ENCODE measurements at regions not wholly inside any gene's neighbourhood (a gene's known extent, or its start where the extent isn't known, plus 50 kb on each side); places are given as distances from the start of the nearest gene placed in this dataset.

GRCh38 chr4:81617545-81617944, 145.8 kb upstream of the RASGEF1B start:
- TF ChIP-seq POLR2AphosphoS5 (IDR thresholded peaks at IDR 0.05), result no peak
- TF ChIP-seq POLR2A (IDR thresholded peaks at IDR 0.05; ENCODE audit: low read depth), result no peak
- TF ChIP-seq EP300 (IDR thresholded peaks at IDR 0.05), result no peak
- 88% methylated on average over 1 of the region's 1 CpG for WGBS

GRCh38 chr4:81611221-81611620, 139.5 kb upstream of the RASGEF1B start:
- Histone ChIP-seq H3K4me3 (no peak overlapping the region), H3K27me3 (no peaks in the 10 kb centered on the region), H3K9me3 (no peaks in the 10 kb centered on the region), H3K27ac (replicated peaks in 1 of 4) (no peak overlapping the region), H3K36me3 (no peaks in the 10 kb centered on the region), H3K4me1 (peaks cover 0 to 12% (median 3%) of the 10 kb centered on the region in 4 donors)
- intact Hi-C loops (cut with DNase I), result no loop called here
- TF ChIP-seq CTCF (IDR thresholded peaks at IDR 0.05), result no peak
- TF ChIP-seq POLR2AphosphoS5 (IDR thresholded peaks at IDR 0.05), result no peak
- TF ChIP-seq EP300 (IDR thresholded peaks at IDR 0.05), result no peak
- no peak for TF ChIP-seq POLR2A (IDR thresholded peaks at IDR 0.05; ENCODE audit: low read depth)
- DNase-seq (ENCODE audit: extremely low spot score), result no peak
- 89% methylated on average over 3 of the region's 3 CpGs for whole genome bisulfite sequencing

More at GRCh38 chr4:81617545-81617944, 145.8 kb upstream of the RASGEF1B start:
- Histone ChIP-seq H3K27ac (replicated peaks in 1 of 4) (no peak overlapping the region), H3K4me1 (no peaks in the 10 kb centered on the region), H3K36me3 (no peaks in the 10 kb centered on the region), H3K27me3 (no peaks in the 10 kb centered on the region), H3K4me3 (no peak overlapping the region), H3K9me3 (no peaks in the 10 kb centered on the region)
- intact Hi-C loops (cut with DNase I), result no loop called here
- DNase-seq (ENCODE audit: extremely low spot score), result no peak

GRCh38 chr4:81609844-81610243, 138.1 kb upstream of the RASGEF1B start:
- Histone ChIP-seq H3K4me3 (no peak overlapping the region), H3K27ac (replicated peaks in 1 of 4) (no peak overlapping the region), H3K9me3 (no peaks in the 10 kb centered on the region), H3K36me3 (no peaks in the 10 kb centered on the region), H3K4me1 (peaks cover 0 to 17% (median 3%) of the 10 kb centered on the region in 4 donors), H3K27me3 (no peaks in the 10 kb centered on the region)
- intact Hi-C loops (cut with DNase I), result no loop called here
- 94% methylated on average over 2 of the region's 2 CpGs for WGBS
- TF ChIP-seq EP300 (IDR thresholded peaks at IDR 0.05) (no peak), POLR2A (IDR thresholded peaks at IDR 0.05; ENCODE audit: low read depth) (no peak), POLR2AphosphoS5 (IDR thresholded peaks at IDR 0.05) (no peak), CTCF (IDR thresholded peaks at IDR 0.05) (no peak)
- DNase-seq (ENCODE audit: extremely low spot score), result no peak

- no peak overlapping the region for H3K27ac ChIP-seq (replicated peaks in 1 of 4)
- TF ChIP-seq POLR2A (IDR thresholded peaks at IDR 0.05; ENCODE audit: low read depth) (no peak), EP300 (IDR thresholded peaks at IDR 0.05) (no peak)
- H3K9me3 ChIP-seq, result no peaks in the 10 kb centered on the region
- no peak for DNase-seq (ENCODE audit: extremely low spot score)
- peaks cover 0 to 17% (median 3%) of the 10 kb centered on the region in 4 donors for H3K4me1 ChIP-seq
- WGBS, result 83% methylated on average over 3 of the region's 3 CpGs
- H3K4me3 ChIP-seq, result no peak overlapping the region
- no peaks in the 10 kb centered on the region for H3K36me3 ChIP-seq
- no peaks in the 10 kb centered on the region for H3K27me3 ChIP-seq
- intact Hi-C loops (cut with DNase I), result no loop called here
Measured at GRCh38 chr4:81607950-81608349, 136.2 kb upstream of the RASGEF1B start.

- intact Hi-C loops (cut with DNase I), result no loop called here
- Histone ChIP-seq H3K4me3 (no peak overlapping the region), H3K4me1 (peaks cover 0 to 17% (median 3%) of the 10 kb centered on the region in 4 donors), H3K27me3 (no peaks in the 10 kb centered on the region), H3K27ac (replicated peaks in 1 of 4) (no peak overlapping the region), H3K36me3 (no peaks in the 10 kb centered on the region), H3K9me3 (no peaks in the 10 kb centered on the region)
- no peak for TF ChIP-seq POLR2A (IDR thresholded peaks at IDR 0.05; ENCODE audit: low read depth)
- TF ChIP-seq CTCF (IDR thresholded peaks at IDR 0.05), result no peak
- no peak for TF ChIP-seq POLR2AphosphoS5 (IDR thresholded peaks at IDR 0.05)
- TF ChIP-seq EP300 (IDR thresholded peaks at IDR 0.05), result no peak
- DNase-seq (ENCODE audit: extremely low spot score), result no peak
- 53% methylated on average over 4 of the region's 4 CpGs for WGBS
Measured at GRCh38 chr4:81606801-81607501, 135.2 kb upstream of the RASGEF1B start.
